ENCODE measurements at regions not wholly inside any gene's neighbourhood (a gene's known extent, or its start where the extent isn't known, plus 50 kb on each side); places are given as distances from the start of the nearest gene placed in this dataset.

GRCh38 chr6:167676666-167677421 lies 149.9 kb upstream of the AFDN start:
- no peak for TF ChIP-seq CTCF (IDR thresholded peaks at IDR 0.05; ENCODE audit: low read length)
- TF ChIP-seq EZH2 (IDR thresholded peaks at IDR 0.05; ENCODE audit: borderline replicate concordance, low read length) = no peak

Data from OCI-LY1 (cell line).